Body of pancreas (tissue), 4 donors: ENCODE measurements at regions not wholly inside any gene's neighbourhood (a gene's known extent, or its start where the extent isn't known, plus 50 kb on each side); places are given as distances from the start of the nearest gene placed in this dataset.

Experiments used
- ATAC-seq: fragments of 150-250 bp; one replicate; pipeline ENCODE4 v1.9.1; 2016
- DNase-seq, 4 donors: peaks; one replicate each; pipeline ENCODE4 v3.0.0-alpha.2; 2019
- H3K27ac ChIP-seq, 4 donors: fragments of 200-600 bp; sonication (generic); 1 replicate in 3 of 4; 2 replicates in 1 of 4; pipeline versions ENCODE4 v1.5.1 to v1.6.1; 2016 to 2019; ENCODE audit warnings: mild to moderate bottlenecking in 1 of 4, mixed read lengths in 1 of 4, moderate library complexity in 1 of 4
- H3K27me3 ChIP-seq, 2 donors: fragments of 200-600 bp; sonication (generic); one replicate each; pipeline ENCODE4 v1.6.0; 2016; ENCODE audit warnings: mild to moderate bottlenecking in 1 of 2
- H3K36me3 ChIP-seq, 2 donors: fragments of 200-600 bp; sonication (generic); replicated peaks in 1 of 2; 2 replicates each; pipeline ENCODE4 v1.5.1; 2016; ENCODE audit warnings: low read depth in 2 of 2; ENCODE audit not compliant: insufficient read depth in 1 of 2
- H3K4me1 ChIP-seq: fragments of 200-600 bp; sonication (generic); one replicate; pipeline ENCODE4 v1.6.0; 2016
- H3K4me3 ChIP-seq, 2 donors: fragments of 200-600 bp; sonication (generic); 1 replicate in 1 of 2; 2 replicates in 1 of 2; pipeline ENCODE4 v1.5.1; 2016 to 2019
- H3K9me3 ChIP-seq, 3 donors: fragments of 200-600 bp; sonication (generic); 1 replicate in 2 of 3; 2 replicates in 1 of 3; pipeline ENCODE4 v1.5.1; 2016
- POLR2A ChIP-seq, 3 donors: fragments of 450-650 bp; IDR thresholded peaks; one replicate each; pipeline ENCODE4 v1.6.1; 2016; ENCODE audit warnings: antibody characterized with exemption in 3 of 3, mild to moderate bottlenecking in 2 of 3
- WGBS, 2 donors: methylation state at CpG; one replicate each; pipeline ENCODE4 v1.1.5; 2017; 5-methylcytosine and 5-hydroxymethylcytosine counted together
- intact Hi-C: fragments of 100-400 bp; cut with DNase I; formaldehyde crosslinking; loops from one replicate; pipeline ENCODE4 v1.15.1; 2023
- TF ChIP-seq, protein P1 (sequence below), 7 experiments: fragments of 450-650 bp in 4 of 7; fragments of 200-600 bp in 3 of 7; sonication (generic) in 3 of 7; IDR thresholded peaks; one replicate each; pipeline ENCODE4 v1.5.1; 2016 to 2019; ENCODE audit warnings: antibody characterized with exemption in 7 of 7

GRCh38 chr10:31190488-31190887 lies 128.5 kb upstream of the ZEB1 start:
- no peak overlapping the region for H3K27ac ChIP-seq
- no peaks in the 10 kb centered on the region for H3K9me3 ChIP-seq
- TF ChIP-seq, protein P1, sequence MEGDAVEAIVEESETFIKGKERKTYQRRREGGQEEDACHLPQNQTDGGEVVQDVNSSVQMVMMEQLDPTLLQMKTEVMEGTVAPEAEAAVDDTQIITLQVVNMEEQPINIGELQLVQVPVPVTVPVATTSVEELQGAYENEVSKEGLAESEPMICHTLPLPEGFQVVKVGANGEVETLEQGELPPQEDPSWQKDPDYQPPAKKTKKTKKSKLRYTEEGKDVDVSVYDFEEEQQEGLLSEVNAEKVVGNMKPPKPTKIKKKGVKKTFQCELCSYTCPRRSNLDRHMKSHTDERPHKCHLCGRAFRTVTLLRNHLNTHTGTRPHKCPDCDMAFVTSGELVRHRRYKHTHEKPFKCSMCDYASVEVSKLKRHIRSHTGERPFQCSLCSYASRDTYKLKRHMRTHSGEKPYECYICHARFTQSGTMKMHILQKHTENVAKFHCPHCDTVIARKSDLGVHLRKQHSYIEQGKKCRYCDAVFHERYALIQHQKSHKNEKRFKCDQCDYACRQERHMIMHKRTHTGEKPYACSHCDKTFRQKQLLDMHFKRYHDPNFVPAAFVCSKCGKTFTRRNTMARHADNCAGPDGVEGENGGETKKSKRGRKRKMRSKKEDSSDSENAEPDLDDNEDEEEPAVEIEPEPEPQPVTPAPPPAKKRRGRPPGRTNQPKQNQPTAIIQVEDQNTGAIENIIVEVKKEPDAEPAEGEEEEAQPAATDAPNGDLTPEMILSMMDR (IDR thresholded peaks at IDR 0.05), result no peak
- no peak for TF ChIP-seq POLR2A (IDR thresholded peaks at IDR 0.05)
- H3K4me3 ChIP-seq, result no peak overlapping the region
- no peaks in the 10 kb centered on the region for H3K36me3 ChIP-seq
- H3K4me1 ChIP-seq, result no peaks in the 10 kb centered on the region
- ATAC-seq, result no peak
- H3K27me3 ChIP-seq, result no peaks in the 10 kb centered on the region
- DNase-seq, result no peak
- intact Hi-C loops, result no loop called here
- WGBS, 2 donors, result 92 to 100% methylated on average over 2 of the region's 2 CpGs

GRCh38 chr10:31192475-31192874 lies 126.5 kb upstream of the ZEB1 start:
- H3K4me1 ChIP-seq, result no peaks in the 10 kb centered on the region
- DNase-seq (no peak), ATAC-seq (no peak)
- no peak overlapping the region for H3K4me3 ChIP-seq
- TF ChIP-seq POLR2A (IDR thresholded peaks at IDR 0.05), result no peak
- TF ChIP-seq, protein P1 (IDR thresholded peaks at IDR 0.05), result no peak
- H3K36me3 ChIP-seq, result no peaks in the 10 kb centered on the region
- H3K27ac ChIP-seq, result no peak overlapping the region
- H3K9me3 ChIP-seq, result no peaks in the 10 kb centered on the region
- 63 to 68% methylated on average over 6 of the region's 6 CpGs for WGBS, 2 donors
- intact Hi-C loops, result no loop called here
- H3K27me3 ChIP-seq, result no peaks in the 10 kb centered on the region

DNA sequence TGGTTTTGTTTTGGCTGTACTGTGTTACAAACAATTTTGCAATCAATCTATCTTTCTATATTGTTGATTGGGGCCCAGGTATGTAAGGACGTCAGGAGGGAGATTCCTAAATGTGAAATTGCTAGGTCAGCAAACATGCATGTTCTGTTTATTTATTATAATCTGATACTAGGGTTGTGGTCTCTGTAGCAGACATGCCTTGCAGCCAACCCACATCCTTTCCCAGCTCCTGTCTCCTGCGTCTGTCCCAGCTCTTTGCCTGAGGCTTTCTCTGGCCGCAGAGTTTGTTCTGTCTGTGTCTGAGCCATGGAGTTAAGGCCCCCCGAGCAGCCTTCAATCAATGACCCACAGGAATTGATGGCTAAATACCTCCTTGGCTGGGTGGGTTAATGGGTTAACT lies 124.0 kb upstream of the ZEB1 start:
- no peak overlapping the region for H3K4me3 ChIP-seq
- no peak for TF ChIP-seq POLR2A (IDR thresholded peaks at IDR 0.05)
- no peak overlapping the region for H3K27ac ChIP-seq
- H3K9me3 ChIP-seq, result no peaks in the 10 kb centered on the region
- intact Hi-C loops, result no loop called here
- no peaks in the 10 kb centered on the region for H3K36me3 ChIP-seq
- H3K4me1 ChIP-seq, result no peaks in the 10 kb centered on the region
- no peak for ATAC-seq
- no peak for DNase-seq
- no peaks in the 10 kb centered on the region for H3K27me3 ChIP-seq
- 38 to 53% methylated on average over 4 of the region's 4 CpGs for WGBS, 2 donors

DNA sequence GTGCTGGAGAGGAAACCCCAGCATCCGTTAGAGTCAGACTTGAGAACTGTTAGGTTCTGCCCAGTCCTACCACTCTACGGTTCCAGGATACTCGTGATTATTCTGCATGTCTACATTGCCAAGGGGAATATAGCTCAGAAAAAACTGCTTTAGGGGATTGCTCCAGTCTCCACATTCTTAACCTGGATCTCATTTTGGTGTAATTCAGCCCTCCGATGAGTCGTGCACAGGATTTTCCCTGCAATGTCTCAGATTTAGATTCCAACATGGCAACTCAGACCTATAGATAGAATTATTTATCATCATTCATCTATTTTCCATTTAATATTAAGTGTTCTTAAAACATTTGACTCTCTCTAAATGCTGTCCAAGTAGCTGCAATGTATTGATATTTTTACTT lies 121.1 kb upstream of the ZEB1 start:
- no peaks in the 10 kb centered on the region for H3K9me3 ChIP-seq
- H3K36me3 ChIP-seq, result no peaks in the 10 kb centered on the region
- no peaks in the 10 kb centered on the region for H3K4me1 ChIP-seq
- H3K4me3 ChIP-seq, result no peak overlapping the region
- intact Hi-C loops, result no loop called here
- no peaks in the 10 kb centered on the region for H3K27me3 ChIP-seq
- DNase-seq (no peak), ATAC-seq (no peak)
- no peak overlapping the region for H3K27ac ChIP-seq
- TF ChIP-seq, protein P1 (IDR thresholded peaks at IDR 0.05), result no peak
- no peak for TF ChIP-seq POLR2A (IDR thresholded peaks at IDR 0.05)
- 54 to 74% methylated on average over 5 of the region's 5 CpGs for WGBS, 2 donors

DNA sequence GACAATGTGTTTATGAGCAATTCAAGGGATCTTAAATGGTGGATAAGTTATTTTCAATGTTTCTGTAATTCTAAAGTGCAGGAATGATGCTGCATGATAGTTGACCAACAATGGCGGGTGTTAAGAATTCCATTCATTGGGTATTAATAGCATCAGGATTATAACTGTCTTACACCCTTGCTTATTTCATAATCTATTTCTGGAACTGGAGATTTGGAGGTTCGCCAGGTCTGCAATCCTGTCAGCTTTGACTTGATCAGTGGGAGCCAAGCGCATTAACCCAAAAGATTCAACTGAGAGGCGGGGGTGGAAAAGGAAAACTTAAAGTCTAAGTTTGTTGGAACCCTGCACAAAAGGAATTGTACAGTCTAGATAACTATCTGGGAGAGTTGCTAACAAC lies 114.9 kb upstream of the ZEB1 start:
- no peak for ATAC-seq
- no peak overlapping the region for H3K4me3 ChIP-seq
- 71 to 77% methylated on average over 4 of the region's 4 CpGs for WGBS, 2 donors
- intact Hi-C loops, result no loop called here
- DNase-seq, result no peak
- no peaks in the 10 kb centered on the region for H3K36me3 ChIP-seq
- no peaks in the 10 kb centered on the region for H3K4me1 ChIP-seq
- no peaks in the 10 kb centered on the region for H3K9me3 ChIP-seq
- no peak overlapping the region for H3K27ac ChIP-seq
- TF ChIP-seq, protein P1 (IDR thresholded peaks at IDR 0.05), result no peak
- TF ChIP-seq POLR2A (IDR thresholded peaks at IDR 0.05), result no peak
- no peaks in the 10 kb centered on the region for H3K27me3 ChIP-seq
